ENCODE measurements at regions not wholly inside any gene's neighbourhood (a gene's known extent, or its start where the extent isn't known, plus 50 kb on each side); places are given as distances from the start of the nearest gene placed in this dataset.

DNA sequence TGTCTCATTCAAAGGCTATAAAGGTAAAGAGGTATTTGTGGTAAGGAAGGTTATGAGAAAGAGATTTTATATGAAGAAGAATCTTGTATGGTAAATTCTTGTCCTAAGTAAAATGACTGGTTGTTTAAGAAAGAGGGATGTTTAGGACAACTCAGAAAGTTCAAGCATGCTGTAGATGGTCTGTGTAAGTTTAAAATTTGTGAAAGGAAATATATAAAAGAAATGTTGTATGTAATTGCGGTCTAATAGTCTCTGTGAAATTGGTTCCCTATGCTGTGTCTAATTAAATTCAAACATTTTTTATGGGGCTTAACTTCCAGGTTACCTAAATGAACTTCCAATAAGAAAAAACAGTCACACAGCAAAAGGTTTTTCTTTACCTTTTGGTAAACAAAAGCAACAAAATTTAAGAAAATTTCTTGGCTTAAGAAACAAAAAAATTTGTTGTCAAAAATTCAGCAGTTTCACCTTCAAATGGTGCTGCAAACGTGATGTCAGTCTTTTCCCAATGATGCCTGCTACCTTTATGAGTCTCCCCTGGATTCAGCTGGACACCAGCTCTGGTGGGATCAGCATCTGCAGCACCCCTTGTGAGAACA lies 83.0 kb upstream of the FCN1 start:
- Histone ChIP-seq H3K4me3 (ENCODE audit: low read depth in 1 of 2, low read length in 1 of 2) (no peak overlapping the region), H3K9me3 (peaks cover 5% of the 10 kb centered on the region), H3K27ac (no peak overlapping the region), H3K36me3 (no peaks in the 10 kb centered on the region), H3K4me1 (ENCODE audit: control insufficient read depth in 1 of 2, insufficient read depth in 1 of 2, low read depth in 1 of 2, low read length in 1 of 2) (peaks cover 19 to 24% of the 10 kb centered on the region in 2 experiments), H3K27me3 (no peaks in the 10 kb centered on the region)
- TF ChIP-seq, protein P1, sequence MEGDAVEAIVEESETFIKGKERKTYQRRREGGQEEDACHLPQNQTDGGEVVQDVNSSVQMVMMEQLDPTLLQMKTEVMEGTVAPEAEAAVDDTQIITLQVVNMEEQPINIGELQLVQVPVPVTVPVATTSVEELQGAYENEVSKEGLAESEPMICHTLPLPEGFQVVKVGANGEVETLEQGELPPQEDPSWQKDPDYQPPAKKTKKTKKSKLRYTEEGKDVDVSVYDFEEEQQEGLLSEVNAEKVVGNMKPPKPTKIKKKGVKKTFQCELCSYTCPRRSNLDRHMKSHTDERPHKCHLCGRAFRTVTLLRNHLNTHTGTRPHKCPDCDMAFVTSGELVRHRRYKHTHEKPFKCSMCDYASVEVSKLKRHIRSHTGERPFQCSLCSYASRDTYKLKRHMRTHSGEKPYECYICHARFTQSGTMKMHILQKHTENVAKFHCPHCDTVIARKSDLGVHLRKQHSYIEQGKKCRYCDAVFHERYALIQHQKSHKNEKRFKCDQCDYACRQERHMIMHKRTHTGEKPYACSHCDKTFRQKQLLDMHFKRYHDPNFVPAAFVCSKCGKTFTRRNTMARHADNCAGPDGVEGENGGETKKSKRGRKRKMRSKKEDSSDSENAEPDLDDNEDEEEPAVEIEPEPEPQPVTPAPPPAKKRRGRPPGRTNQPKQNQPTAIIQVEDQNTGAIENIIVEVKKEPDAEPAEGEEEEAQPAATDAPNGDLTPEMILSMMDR (IDR thresholded peaks at IDR 0.05) = no peak

DNA sequence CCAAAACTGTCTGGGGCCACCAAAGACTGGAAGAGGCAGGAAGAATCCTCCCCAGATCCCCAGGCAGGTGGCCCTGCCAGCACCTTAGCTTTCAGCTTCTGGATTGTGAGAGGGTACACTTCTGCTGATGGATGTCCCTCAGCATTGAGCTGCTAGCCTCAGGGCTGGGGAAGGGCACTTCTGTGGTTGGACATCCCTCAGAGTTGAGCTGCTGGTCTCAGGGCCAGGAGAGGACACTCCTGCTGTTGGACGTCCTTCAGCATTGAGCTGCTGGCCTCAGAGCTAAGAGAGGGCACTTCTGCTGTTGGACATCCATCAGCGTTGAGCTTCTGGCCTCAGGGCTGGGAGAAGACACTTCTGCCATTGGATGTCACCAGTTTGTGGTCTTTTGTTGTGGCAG lies 83.8 kb upstream of the FCN1 start:
- no peak overlapping the region for H3K4me3 ChIP-seq (ENCODE audit: low read depth in 1 of 2, low read length in 1 of 2)
- H3K36me3 ChIP-seq = no peaks in the 10 kb centered on the region
- H3K4me1 ChIP-seq (ENCODE audit: control insufficient read depth in 1 of 2, insufficient read depth in 1 of 2, low read depth in 1 of 2, low read length in 1 of 2) = peaks cover 19 to 24% of the 10 kb centered on the region in 2 experiments
- TF ChIP-seq, protein P1 (IDR thresholded peaks at IDR 0.05) = no peak
- no peaks in the 10 kb centered on the region for H3K27me3 ChIP-seq
- H3K9me3 ChIP-seq = peaks cover 5% of the 10 kb centered on the region
- H3K27ac ChIP-seq = no peak overlapping the region

DNA sequence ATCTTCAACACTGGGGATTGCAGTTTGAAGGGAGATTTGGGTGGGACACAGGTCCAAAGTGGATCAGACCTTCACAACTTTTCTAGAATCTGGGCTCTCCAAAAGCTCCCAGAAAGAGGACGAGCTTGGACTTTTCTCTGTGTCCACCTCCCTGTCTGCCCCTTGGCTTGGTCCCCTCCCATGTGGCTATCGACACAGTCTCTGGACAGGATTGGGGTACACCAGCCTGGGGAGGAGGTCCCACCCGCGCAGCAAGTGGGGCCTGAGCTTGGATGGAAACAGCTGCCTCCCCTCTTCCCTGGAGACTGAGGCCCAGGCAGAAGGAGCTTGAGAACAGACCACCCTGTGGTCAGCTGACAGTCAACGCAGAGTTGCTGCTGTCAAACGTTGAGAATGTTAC lies 84.6 kb upstream of the FCN1 start:
- Histone ChIP-seq H3K36me3 (no peaks in the 10 kb centered on the region), H3K4me1 (ENCODE audit: control insufficient read depth in 1 of 2, insufficient read depth in 1 of 2, low read depth in 1 of 2, low read length in 1 of 2) (peaks cover 19 to 24% of the 10 kb centered on the region in 2 experiments), H3K27ac (peak overlapping the region; percentile 18), H3K4me3 (ENCODE audit: low read depth in 1 of 2, low read length in 1 of 2) (no peak overlapping the region), H3K9me3 (peaks cover 5% of the 10 kb centered on the region), H3K27me3 (no peaks in the 10 kb centered on the region)
- TF ChIP-seq, protein P1 (IDR thresholded peaks at IDR 0.05) = no peak

DNA sequence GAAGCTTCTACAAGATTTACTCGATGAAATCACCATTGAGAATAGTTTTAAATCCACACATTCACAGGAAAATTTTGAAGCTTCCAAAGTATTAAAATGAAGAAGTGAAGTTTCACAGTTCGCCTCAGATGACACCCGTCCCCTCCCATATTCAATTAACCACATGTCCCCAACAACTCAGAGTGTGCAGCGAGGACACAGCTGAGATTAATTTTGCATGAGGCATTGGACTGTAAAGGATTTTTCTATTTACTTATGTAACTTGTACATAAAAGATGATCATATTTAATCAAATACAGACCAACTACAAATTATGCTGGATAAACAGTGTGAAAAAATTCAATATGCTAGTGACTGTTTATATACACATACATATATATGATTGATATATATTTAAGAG lies 84.7 kb upstream of the OLFM1 start:
- H3K9me3 ChIP-seq = peaks cover 5% of the 10 kb centered on the region
- H3K27ac ChIP-seq = peak overlapping the region; percentile 18
- TF ChIP-seq, protein P1 (IDR thresholded peaks at IDR 0.05) = no peak
- peaks cover 19 to 24% of the 10 kb centered on the region in 2 experiments for H3K4me1 ChIP-seq (ENCODE audit: control insufficient read depth in 1 of 2, insufficient read depth in 1 of 2, low read depth in 1 of 2, low read length in 1 of 2)
- no peak overlapping the region for H3K4me3 ChIP-seq (ENCODE audit: low read depth in 1 of 2, low read length in 1 of 2)
- no peaks in the 10 kb centered on the region for H3K27me3 ChIP-seq
- no peaks in the 10 kb centered on the region for H3K36me3 ChIP-seq

DNA sequence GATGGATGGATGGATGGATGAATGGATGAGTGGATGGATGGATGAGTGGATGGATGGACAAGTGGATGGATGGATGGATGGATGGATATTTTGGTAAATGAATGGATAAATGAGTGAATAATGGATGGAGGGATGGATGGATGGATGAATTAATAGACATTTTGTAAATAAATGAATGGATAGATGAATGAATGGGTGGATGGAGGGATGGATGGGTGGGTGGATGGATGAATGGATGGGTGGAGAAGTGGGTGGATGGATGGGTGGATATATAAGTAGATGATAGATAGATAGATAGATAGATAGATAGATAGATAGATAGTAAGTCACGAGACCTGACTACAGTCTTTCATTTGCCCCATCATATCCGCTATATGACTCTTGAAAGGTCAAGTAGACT lies 82.7 kb upstream of the OLFM1 start:
- Histone ChIP-seq H3K27me3 (no peaks in the 10 kb centered on the region), H3K27ac (no peak overlapping the region), H3K9me3 (peaks cover 5% of the 10 kb centered on the region), H3K4me1 (ENCODE audit: control insufficient read depth in 1 of 2, insufficient read depth in 1 of 2, low read depth in 1 of 2, low read length in 1 of 2) (peaks cover 19 to 24% of the 10 kb centered on the region in 2 experiments), H3K4me3 (ENCODE audit: low read depth in 1 of 2, low read length in 1 of 2) (no peak overlapping the region), H3K36me3 (no peaks in the 10 kb centered on the region)
- TF ChIP-seq, protein P1 (IDR thresholded peaks at IDR 0.05) = no peak

Data from neutrophil (primary cell).